Lung (tissue), 11 donors: ENCODE measurements at regions not wholly inside any gene's neighbourhood (a gene's known extent, or its start where the extent isn't known, plus 50 kb on each side); places are given as distances from the start of the nearest gene placed in this dataset.

Experiments used
- ATAC-seq: fragments of 200-7000 bp; cut with Tn5 transposase; one replicate; pipeline ENCODE4 v1.9.1; 2020; ENCODE audit warnings: moderate number of reproducible peaks; ENCODE audit not compliant: insufficient read depth, low FRiP score
- DNase-seq, 3 donors: peaks; one replicate each; pipeline ENCODE4 v3.0.0-alpha.2; 2013 to 2017
- H3K27ac ChIP-seq, 2 donors: one replicate each; pipeline ENCODE4 v1.5.1; 2013; ENCODE audit warnings: mild to moderate bottlenecking in 2 of 2, moderate library complexity in 2 of 2, control low read depth in 1 of 2, inconsistent platforms in 1 of 2, low read depth in 1 of 2, low read length in 1 of 2
- H3K27me3 ChIP-seq, 3 donors: one replicate each; pipeline ENCODE4 v1.5.1; 2013; ENCODE audit warnings: low read length in 2 of 3; ENCODE audit not compliant: control insufficient read depth in 3 of 3, insufficient read depth in 3 of 3
- H3K36me3 ChIP-seq, 4 donors: one replicate each; pipeline ENCODE4 v1.5.1; 2013; ENCODE audit warnings: low read length in 4 of 4, mild to moderate bottlenecking in 1 of 4, moderate library complexity in 1 of 4; ENCODE audit not compliant: control insufficient read depth in 4 of 4, insufficient read depth in 4 of 4
- H3K4me1 ChIP-seq, 5 donors: one replicate each; pipeline ENCODE4 v1.5.1; 2013; ENCODE audit warnings: low read length in 5 of 5, mild to moderate bottlenecking in 2 of 5, moderate library complexity in 1 of 5; ENCODE audit not compliant: control insufficient read depth in 5 of 5, insufficient read depth in 5 of 5
- H3K4me3 ChIP-seq: one replicate; pipeline ENCODE4 v1.5.1; 2013; ENCODE audit warnings: mild to moderate bottlenecking, control low read depth, moderate library complexity
- H3K9ac ChIP-seq, 2 donors: one replicate each; pipeline ENCODE4 v1.5.1; 2013; ENCODE audit warnings: low read length in 2 of 2, control low read depth in 1 of 2; ENCODE audit not compliant: insufficient read depth in 1 of 2
- H3K9me3 ChIP-seq, 4 donors: one replicate each; pipeline ENCODE4 v1.5.1; 2013; ENCODE audit warnings: low read length in 3 of 4, mild to moderate bottlenecking in 1 of 4, moderate library complexity in 1 of 4; ENCODE audit not compliant: control insufficient read depth in 4 of 4, insufficient read depth in 3 of 4
- WGBS, 2 donors: extraction: QIAGEN DNeasy Blood & Tissue Kit; methylation state at CpG; one replicate each; pipeline ENCODE4 v1.1.7; 2013; 5-methylcytosine and 5-hydroxymethylcytosine counted together
- TF ChIP-seq, protein P1 (sequence below): IDR thresholded peaks from 2 replicates; pipeline ENCODE4 v1.5.1; 2012; ENCODE audit warnings: mild to moderate bottlenecking; ENCODE audit errors: control extremely low read depth, extremely low read depth
- donor health status: control.
- donor health status: control.
- donor health status: Bipolar disorder and iron deficiency.
- donor health status: healthy.
- donor health status: DM: yes; HTN: yes; CAD: no.

DNA sequence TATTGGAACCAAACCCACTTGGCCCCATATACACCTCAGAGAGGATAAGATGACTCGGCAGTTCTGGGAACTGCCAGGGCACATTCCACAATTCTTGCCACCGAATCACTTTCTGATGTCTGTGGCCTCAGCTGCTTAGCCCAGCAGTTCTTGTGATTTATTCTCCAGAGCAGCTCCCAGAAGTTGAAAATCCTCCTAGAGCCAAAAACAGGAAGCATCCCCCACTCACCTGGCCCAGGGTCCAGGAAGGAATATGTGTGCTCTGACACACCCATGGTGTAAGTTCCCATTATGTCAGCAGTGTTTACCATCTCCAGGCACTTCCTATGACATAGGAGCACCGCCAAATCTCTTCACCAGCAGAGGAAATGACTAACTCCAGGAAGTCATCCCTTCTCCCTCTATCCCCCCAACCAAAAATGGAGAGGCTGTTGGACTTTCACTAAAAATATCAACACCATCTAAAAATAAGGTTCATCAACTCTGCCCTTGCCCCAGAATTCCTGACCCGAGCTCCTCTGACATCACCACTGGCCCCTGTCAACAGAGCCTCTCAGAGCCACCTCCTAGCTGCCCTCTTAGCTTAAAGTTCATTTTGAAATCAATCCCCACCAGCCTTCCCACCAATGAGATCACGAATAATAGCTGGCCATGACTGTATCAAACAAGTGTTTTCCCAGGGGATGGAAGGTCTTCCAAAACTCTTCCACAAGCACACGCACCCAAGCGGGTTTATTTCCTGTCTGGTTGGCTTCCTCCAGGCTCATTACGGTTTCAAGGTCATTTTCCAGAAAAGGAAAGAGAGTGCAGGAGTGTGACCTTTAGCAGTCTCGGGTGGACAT is 223.1 kb upstream of the PARD3B start:
- peak overlapping the region; percentile 24 to 58 for H3K27ac ChIP-seq
- whole genome bisulfite sequencing, 2 donors: 56 to 65% methylated on average over 9 of the region's 9 CpGs

DNA sequence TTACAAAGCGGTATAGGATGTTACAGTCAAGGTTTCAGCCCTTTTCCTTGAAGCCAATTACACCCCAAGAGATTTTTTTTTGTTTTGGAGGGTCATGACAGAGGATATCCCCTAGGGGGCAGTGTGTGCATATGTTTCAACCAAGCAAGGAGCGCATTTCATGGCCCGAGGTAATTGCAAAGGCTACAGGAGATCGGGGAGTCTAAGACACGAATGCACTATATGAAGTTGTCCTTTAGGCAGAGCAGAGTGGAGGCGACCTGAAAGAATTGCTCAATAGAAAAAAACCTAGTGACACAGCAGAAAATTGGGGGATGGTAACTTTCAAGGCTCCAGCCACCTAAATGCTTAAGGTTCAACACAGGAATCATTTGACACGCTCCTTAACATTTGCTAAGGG is 219.8 kb upstream of the PARD3B start:
- DNase-seq (peak; percentile 85 to 93 (median 92)), ATAC-seq (peak; percentile 80)
- no peak overlapping the region for H3K9ac ChIP-seq
- H3K4me3 ChIP-seq: no peak overlapping the region
- WGBS, 2 donors: 15% methylated on average over 7 of the region's 7 CpGs
- no peaks in the 10 kb centered on the region for H3K27me3 ChIP-seq
- peaks cover 0 to 8% (median 4%) of the 10 kb centered on the region in 5 donors for H3K4me1 ChIP-seq
- H3K27ac ChIP-seq: no peak overlapping the region
- TF ChIP-seq, protein P1, sequence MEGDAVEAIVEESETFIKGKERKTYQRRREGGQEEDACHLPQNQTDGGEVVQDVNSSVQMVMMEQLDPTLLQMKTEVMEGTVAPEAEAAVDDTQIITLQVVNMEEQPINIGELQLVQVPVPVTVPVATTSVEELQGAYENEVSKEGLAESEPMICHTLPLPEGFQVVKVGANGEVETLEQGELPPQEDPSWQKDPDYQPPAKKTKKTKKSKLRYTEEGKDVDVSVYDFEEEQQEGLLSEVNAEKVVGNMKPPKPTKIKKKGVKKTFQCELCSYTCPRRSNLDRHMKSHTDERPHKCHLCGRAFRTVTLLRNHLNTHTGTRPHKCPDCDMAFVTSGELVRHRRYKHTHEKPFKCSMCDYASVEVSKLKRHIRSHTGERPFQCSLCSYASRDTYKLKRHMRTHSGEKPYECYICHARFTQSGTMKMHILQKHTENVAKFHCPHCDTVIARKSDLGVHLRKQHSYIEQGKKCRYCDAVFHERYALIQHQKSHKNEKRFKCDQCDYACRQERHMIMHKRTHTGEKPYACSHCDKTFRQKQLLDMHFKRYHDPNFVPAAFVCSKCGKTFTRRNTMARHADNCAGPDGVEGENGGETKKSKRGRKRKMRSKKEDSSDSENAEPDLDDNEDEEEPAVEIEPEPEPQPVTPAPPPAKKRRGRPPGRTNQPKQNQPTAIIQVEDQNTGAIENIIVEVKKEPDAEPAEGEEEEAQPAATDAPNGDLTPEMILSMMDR: peak; percentile 72
- H3K9me3 ChIP-seq: no peaks in the 10 kb centered on the region
- no peaks in the 10 kb centered on the region for H3K36me3 ChIP-seq

More for the DNA sequence above, 223.1 kb upstream of the PARD3B start:
- DNase-seq (peak in 2 of 3 donors; percentile 42 to 69), ATAC-seq (peak; percentile 29)
- H3K4me3 ChIP-seq: no peak overlapping the region
- no peak overlapping the region for H3K9ac ChIP-seq
- no peaks in the 10 kb centered on the region for H3K27me3 ChIP-seq
- H3K4me1 ChIP-seq: peaks cover 0 to 8% (median 4%) of the 10 kb centered on the region in 5 donors
- H3K9me3 ChIP-seq: no peaks in the 10 kb centered on the region
- TF ChIP-seq, protein P1: no peak
- no peaks in the 10 kb centered on the region for H3K36me3 ChIP-seq

DNA sequence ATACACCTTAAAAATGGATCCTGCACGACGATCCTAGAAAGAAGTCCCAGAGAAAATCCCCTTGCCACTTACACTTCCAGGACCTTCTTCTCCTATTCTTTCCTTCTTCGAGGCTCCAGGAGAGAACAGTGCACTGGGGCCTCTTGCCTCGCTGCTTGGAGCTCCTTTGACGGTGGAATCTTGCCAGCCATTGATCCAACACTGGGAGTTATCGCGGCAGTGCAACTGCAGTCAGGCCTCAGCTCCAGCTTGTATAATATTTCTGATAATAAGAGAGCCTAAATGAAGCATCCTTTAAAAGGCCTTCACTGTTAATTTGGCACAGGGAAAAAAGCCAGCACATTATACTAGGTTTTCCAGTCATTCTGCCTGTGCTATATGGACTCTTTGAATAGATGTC is 216.9 kb upstream of the PARD3B start:
- ATAC-seq: no peak
- H3K9ac ChIP-seq: no peak overlapping the region
- no peak for DNase-seq
- no peaks in the 10 kb centered on the region for H3K27me3 ChIP-seq
- H3K4me3 ChIP-seq: no peak overlapping the region
- no peaks in the 10 kb centered on the region for H3K9me3 ChIP-seq
- TF ChIP-seq, protein P1: no peak
- H3K27ac ChIP-seq: no peak overlapping the region
- WGBS, 2 donors: 96% methylated on average over 7 of the region's 7 CpGs
- H3K4me1 ChIP-seq: peaks cover 0 to 8% (median 1%) of the 10 kb centered on the region in 5 donors
- no peaks in the 10 kb centered on the region for H3K36me3 ChIP-seq

DNA sequence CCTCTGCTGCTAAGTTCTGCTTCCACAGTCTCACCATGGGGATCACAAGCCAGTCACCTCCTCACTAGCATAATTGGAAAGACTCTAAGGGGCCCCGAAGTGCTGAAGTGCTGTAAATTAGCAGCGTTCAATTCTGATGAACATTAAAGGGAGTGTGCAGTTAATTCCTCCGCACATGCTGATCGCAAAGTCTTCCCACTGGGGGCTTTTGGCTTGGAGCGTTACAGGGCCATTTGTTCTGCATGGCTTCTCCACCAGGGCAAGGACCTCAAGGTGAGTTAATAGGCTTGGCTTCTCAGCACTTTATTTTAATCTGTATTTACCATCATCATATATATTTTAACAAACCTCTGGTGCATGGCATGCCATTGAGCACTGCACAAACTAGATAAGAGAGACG is 216.3 kb upstream of the PARD3B start:
- Histone ChIP-seq H3K9me3 (no peaks in the 10 kb centered on the region), H3K4me3 (no peak overlapping the region), H3K36me3 (no peaks in the 10 kb centered on the region), H3K9ac (no peak overlapping the region), H3K4me1 (peaks cover 0 to 4% (median 0%) of the 10 kb centered on the region in 5 donors), H3K27ac (no peak overlapping the region), H3K27me3 (no peaks in the 10 kb centered on the region)
- TF ChIP-seq, protein P1: no peak
- WGBS, 2 donors: 93 to 95% methylated on average over 6 of the region's 6 CpGs
- DNase-seq (no peak), ATAC-seq (no peak)
